Lung microvascular endothelial cell (primary cell): ENCODE measurements at regions not wholly inside any gene's neighbourhood (a gene's known extent, or its start where the extent isn't known, plus 50 kb on each side); places are given as distances from the start of the nearest gene placed in this dataset.
"Not testable (repeated sequence)": the region's sequence is repeated elsewhere in the genome, so short reads cannot be mapped to it uniquely, and the experiment has no call there.

Source experiments
- DNase-seq, 2 donors: peaks; one replicate each; pipeline versions ENCODE4 v3.0.0 to v3.0.0-alpha.2; 2010; ENCODE audit warnings: low read depth in 2 of 2

GRCh38 chr7:41435020-41435419 lies 267.9 kb downstream of the INHBA start:
- DNase-seq: not testable (repeated sequence)

DNA sequence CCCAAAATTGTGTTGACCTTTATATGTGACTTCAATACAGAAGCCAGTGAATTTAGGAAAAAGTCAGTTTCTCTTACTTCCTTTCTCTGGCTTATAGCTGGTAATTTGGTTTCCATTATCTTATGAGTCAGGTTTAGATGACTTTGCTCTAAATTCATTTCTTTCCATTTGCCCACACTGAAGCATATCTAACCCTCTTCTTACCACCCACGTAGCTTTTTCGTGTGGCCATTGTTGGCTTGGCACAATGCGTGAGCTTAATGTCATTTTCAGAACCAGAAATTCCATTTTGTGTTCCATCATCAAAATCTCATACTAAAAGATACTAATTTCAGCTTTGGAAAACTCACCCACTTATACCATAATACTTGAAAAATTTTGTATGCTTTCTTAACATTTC lies 271.2 kb downstream of the INHBA start:
- DNase-seq: no peak

GRCh38 chr7:41428381-41428780 lies 274.5 kb downstream of the INHBA start:
- no peak for DNase-seq

GRCh38 chr7:41425926-41426325 lies 277.0 kb downstream of the INHBA start:
- peak in 1 of 2 donors; percentile 66 for DNase-seq

DNA sequence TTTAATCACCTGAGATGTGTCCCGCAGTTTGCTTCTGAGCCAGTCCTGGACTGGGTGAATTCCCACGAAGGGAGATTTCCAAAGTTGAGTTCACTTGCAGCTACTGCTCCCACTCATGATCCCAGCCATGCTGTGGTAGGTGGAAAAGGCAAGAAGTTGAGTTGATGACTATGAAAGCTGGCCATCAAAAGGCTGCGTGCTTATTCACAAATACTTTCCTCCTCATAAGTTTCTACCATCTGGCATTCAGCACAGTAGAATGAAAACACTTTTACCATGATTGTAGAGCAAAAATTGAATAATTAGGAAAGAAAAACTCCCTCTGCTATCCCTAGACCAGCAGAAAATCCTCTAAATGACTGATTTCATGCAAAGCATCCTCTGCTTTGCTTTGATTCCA lies 281.8 kb downstream of the INHBA start:
- no peak for DNase-seq

DNA sequence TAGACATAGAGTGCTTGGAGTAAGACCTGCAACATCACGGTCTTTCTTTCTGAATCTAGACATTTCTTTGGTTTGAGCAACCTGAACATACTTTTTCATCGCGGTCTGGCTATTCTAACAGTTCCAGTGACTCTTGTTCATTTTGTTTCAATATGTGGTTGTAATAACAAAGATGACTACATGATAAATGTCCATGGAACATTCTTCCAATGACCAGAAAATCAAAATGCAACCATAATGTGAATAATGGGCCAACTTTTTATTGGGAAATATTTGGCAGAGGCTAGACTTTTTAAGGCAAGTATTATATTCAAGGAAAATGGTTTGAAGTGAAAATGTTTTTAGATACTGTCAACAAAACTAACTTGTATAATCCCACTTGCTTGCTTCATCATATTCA lies 282.5 kb downstream of the INHBA start:
- DNase-seq: no peak

GRCh38 chr7:41418337-41418736 lies 284.6 kb downstream of the INHBA start:
- DNase-seq: no peak

GRCh38 chr7:41416208-41416595 lies 286.7 kb downstream of the INHBA start:
- DNase-seq: no peak

- no peak for DNase-seq
These were observed 287.3 kb downstream of the INHBA start for GRCh38 chr7:41415471-41416207.

- no peak for DNase-seq
These were observed 287.8 kb downstream of the INHBA start for GRCh38 chr7:41415051-41415450.

GRCh38 chr7:41404375-41405074 lies 298.4 kb downstream of the INHBA start:
- no peak for DNase-seq

DNA sequence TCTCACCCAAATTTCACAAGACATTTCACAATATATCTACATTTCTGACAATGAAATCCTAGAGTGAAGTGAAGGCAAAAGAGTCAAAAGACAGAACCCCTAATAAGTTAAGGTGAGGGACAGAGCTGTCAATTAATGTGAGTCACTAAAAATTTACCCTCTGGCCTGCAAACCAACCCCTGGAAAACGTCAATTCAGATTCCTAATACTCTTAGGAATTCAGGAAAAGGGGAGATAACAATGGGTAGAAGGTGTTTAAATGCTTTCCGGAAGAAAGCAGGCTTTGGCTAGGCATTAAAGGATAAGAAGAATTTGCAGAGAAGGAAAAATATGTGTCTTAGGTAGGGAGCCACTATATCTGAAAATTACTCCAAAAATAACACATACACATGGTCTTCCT lies 299.6 kb downstream of the INHBA start:
- DNase-seq: no peak

DNA sequence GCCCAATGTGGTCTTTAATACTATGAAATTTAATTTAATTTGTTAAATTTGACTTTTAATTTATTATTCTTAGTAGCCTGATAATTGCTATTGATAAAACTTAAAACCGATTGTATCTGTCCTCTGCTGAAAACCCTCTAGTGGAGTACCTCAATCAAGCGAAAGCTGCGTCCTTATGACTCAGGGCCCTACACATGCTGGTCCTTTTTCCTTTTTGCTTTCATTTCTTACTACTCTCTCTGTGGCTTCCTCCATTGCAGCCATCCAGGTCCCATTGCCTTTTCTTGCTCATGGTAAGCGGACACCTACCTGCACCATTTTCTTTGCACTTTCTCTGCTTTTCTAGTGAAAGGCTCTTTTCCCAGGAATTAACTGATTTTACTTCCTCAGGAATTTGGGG lies 301.1 kb downstream of the INHBA start:
- no peak for DNase-seq

DNA sequence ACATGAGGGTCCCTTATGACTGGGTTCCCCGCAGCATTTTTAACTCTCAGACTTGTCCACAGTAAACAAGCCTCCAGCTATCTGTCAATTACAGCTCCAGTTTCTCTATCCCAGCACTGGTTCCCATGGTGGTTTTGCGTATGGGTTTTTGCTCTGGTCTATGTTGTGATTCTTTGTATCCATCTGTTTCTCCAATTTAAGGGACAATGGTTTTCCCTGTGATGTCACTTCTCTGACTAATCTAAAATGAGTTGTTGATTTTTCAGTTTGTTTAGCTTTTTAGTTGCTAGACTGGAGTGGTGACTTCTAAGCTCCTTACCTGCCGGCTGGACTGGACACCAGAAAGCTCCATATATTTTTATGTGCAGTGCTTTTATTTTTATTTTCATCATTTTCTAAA lies 303.7 kb downstream of the INHBA start:
- DNase-seq: no peak

GRCh38 chr7:41391818-41392217 lies 311.1 kb downstream of the INHBA start:
- no peak for DNase-seq

DNA sequence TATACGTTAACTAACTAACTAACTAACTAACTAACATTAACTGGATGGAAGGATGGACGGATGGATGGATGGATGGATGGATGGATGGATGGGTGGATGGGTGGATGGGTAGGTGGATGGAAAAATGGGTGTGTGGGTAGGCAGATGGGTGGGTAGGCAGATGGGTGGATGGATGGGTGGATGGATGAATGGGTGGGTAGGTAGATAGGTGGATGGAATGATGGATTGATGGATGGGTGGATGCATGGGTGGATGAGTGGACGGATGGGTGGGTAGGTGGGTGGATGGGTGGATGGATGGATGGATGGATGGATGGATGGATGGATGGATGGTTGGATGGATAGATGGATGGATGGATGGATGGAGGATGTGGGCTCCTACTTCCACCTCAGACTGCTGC lies 314.0 kb downstream of the INHBA start:
- DNase-seq: not testable (repeated sequence)

- DNase-seq: peak in 1 of 2 donors; percentile 10
These were observed 316.9 kb downstream of the INHBA start for GRCh38 chr7:41385996-41386395.

DNA sequence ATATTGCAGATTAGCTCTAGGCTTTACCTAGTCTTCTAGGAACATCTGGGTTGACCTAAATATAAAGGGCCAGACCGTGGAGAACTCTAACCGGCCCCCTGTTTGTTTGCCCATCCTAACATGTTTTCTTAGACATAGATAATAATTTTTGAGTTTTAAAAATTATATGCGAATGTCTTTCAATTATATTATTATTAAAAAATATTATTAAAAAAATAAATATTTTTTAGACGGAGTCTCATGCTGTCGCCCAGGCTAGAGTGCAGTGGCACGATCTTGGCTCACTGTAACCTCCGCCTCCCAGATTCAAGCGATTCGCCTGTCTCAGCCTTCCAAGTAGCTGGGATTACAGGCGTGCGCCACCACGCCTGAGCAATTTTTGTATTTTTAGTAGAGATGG lies 318.5 kb downstream of the INHBA start:
- DNase-seq: no peak

DNA sequence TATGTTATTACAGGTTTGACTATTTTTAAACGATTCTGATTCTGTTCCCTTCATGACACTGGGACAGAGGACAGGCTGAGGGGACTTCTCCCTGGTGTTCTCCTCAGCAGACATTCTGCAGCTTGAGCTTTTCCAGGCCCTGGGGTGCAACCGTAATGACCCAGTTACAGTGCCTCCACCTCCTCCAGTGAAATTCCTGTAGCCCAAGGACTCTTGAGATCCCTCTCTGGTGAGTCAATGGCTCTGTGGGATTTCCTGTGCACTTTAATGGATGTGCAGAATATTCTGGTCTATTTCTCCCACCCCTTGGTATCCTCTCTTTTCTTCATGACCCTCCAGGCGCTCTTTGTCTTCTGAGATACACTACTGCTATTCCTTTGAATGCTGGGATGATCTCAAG lies 319.3 kb downstream of the INHBA start:
- DNase-seq: no peak

- DNase-seq: no peak
These were observed 324.7 kb downstream of the INHBA start for GRCh38 chr7:41378156-41378555.

DNA sequence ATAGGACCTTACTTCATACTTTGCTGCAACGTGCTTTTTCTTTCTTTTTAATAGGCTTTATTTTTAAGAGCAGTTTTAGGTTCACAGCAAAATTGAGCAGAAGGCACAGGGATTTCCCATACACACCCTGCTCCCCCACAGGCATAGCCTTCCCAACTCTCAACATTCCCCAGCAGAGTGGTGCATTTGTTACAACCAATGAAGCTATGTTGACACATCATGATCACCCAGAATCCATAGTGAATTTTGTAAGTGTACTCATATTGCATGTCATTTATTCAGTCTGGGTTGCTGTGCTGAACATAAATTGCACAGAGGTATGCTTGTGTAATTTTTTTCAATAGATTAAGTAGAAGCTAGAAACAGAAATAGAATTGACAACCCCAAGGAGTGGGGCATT lies 327.3 kb downstream of the INHBA start:
- no peak for DNase-seq

- no peak for DNase-seq
These were observed 328.6 kb downstream of the INHBA start for GRCh38 chr7:41374150-41374848.
